B cell (primary cell): ENCODE measurements at regions not wholly inside any gene's neighbourhood (a gene's known extent, or its start where the extent isn't known, plus 50 kb on each side); places are given as distances from the start of the nearest gene placed in this dataset.

Source experiments
- ATAC-seq: fragments of 200-7000 bp; cut with Tn5 transposase; one replicate; pipeline ENCODE4 v1.10.0; 2021; ENCODE audit warnings: low read depth, mild to moderate bottlenecking, moderate number of reproducible peaks, moderate library complexity
- CTCF ChIA-PET: fragments of 350-600 bp; sonication (Branson Sonifier 250); formaldehyde crosslinking; loops from one replicate; lab custom pipeline; 2021; ENCODE audit warnings: antibody characterized with exemption, inconsistent platforms; lab: Charles Lee
- POLR2A ChIA-PET: fragments of 350-600 bp; sonication (Branson Sonifier 250); formaldehyde crosslinking; loops from one replicate; lab custom pipeline; 2021; ENCODE audit warnings: antibody characterized with exemption; lab: Charles Lee
- DNase-seq: peaks from one replicate; pipeline ENCODE4 v3.0.0; 2013
- H2AFZ ChIP-seq: 2 replicates; pipeline ENCODE4 v1.6.1; 2012; ENCODE audit warnings: mild to moderate bottlenecking, low read depth, low read length; ENCODE audit not compliant: insufficient read depth, poor library complexity, severe bottlenecking
- H3K27ac ChIP-seq, 2 donors: 1 replicate in 1 of 2; 2 replicates in 1 of 2; pipeline ENCODE4 v1.5.1; 2012 to 2013; ENCODE audit warnings: low read length in 2 of 2, mild to moderate bottlenecking in 2 of 2, moderate library complexity in 1 of 2
- H3K27me3 ChIP-seq, 4 experiments: fragments of 200-600 bp in 1 of 4; sonication (generic) in 1 of 4; replicated peaks in 1 of 4; 1 replicate in 2 of 4; 2 replicates in 2 of 4; pipeline versions ENCODE4 v1.6.1 to v1.7.0; 2013 to 2016; ENCODE audit warnings: low read length in 3 of 4, mild to moderate bottlenecking in 2 of 4, mixed read lengths in 1 of 4, moderate library complexity in 1 of 4; ENCODE audit not compliant: insufficient read depth in 4 of 4, control insufficient read depth in 3 of 4; ENCODE audit errors: control extremely low read depth in 1 of 4
- H3K36me3 ChIP-seq, 2 experiments: replicated peaks in 1 of 2; 1 replicate in 1 of 2; 2 replicates in 1 of 2; pipeline versions ENCODE4 v1.6.1 to v1.7.1; 2013; ENCODE audit warnings: low read length in 1 of 2; ENCODE audit not compliant: insufficient read depth in 2 of 2, control insufficient read depth in 1 of 2; ENCODE audit errors: control extremely low read depth in 1 of 2, extremely low read depth in 1 of 2
- H3K4me1 ChIP-seq, 2 donors: fragments of 200-600 bp in 1 of 2; sonication (generic) in 1 of 2; 1 replicate in 1 of 2; 2 replicates in 1 of 2; pipeline versions ENCODE4 v1.5.1 to v1.6.1; 2013 to 2017; ENCODE audit warnings: low read length in 2 of 2; ENCODE audit not compliant: control insufficient read depth in 2 of 2, insufficient read depth in 2 of 2
- H3K4me2 ChIP-seq: replicated peaks from 2 replicates; pipeline ENCODE3; 2012; ENCODE audit warnings: mild to moderate bottlenecking, low read depth, low read length; ENCODE audit not compliant: poor library complexity, severe bottlenecking
- H3K4me3 ChIP-seq, 5 experiments: fragments of 200-600 bp in 1 of 5; sonication (generic) in 1 of 5; 1 replicate in 3 of 5; 2 replicates in 2 of 5; pipeline versions ENCODE4 v1.5.1 to v1.7.0; 2011 to 2016; ENCODE audit warnings: low read length in 4 of 5, mild to moderate bottlenecking in 4 of 5, low read depth in 2 of 5, control low read depth in 1 of 5, moderate library complexity in 1 of 5; ENCODE audit not compliant: insufficient read depth in 1 of 5; ENCODE audit errors: control extremely low read depth in 1 of 5, extremely low read depth in 1 of 5
- H3K79me2 ChIP-seq: fragments of 200-600 bp; sonication (generic); one replicate; pipeline ENCODE4 v1.6.0; 2016; ENCODE audit warnings: low read length; ENCODE audit not compliant: control insufficient read depth, insufficient read depth
- H3K9ac ChIP-seq: fragments of 200-600 bp; sonication (generic); 2 replicates; pipeline ENCODE4 v1.6.1; 2017; ENCODE audit warnings: mild to moderate bottlenecking, low read length, moderate library complexity
- H3K9me3 ChIP-seq, 3 donors: one replicate each; pipeline versions ENCODE4 v1.6.1 to v1.7.1; 2013; ENCODE audit warnings: low read length in 2 of 3; ENCODE audit not compliant: control insufficient read depth in 2 of 3, insufficient read depth in 1 of 3; ENCODE audit errors: control extremely low read depth in 1 of 3
- H4K20me1 ChIP-seq: 2 replicates; pipeline ENCODE4 v1.6.0; 2012; ENCODE audit warnings: mild to moderate bottlenecking, low read length; ENCODE audit not compliant: insufficient read depth, control insufficient read depth, poor library complexity, severe bottlenecking
- H3K27ac Mint-ChIP-seq: one replicate; pipeline ENCODE4 v1.8.0; 2021; ENCODE audit warnings: mixed read lengths
- H3K27me3 Mint-ChIP-seq: one replicate; pipeline ENCODE4 v1.8.0; 2021; ENCODE audit warnings: mixed read lengths
- H3K4me1 Mint-ChIP-seq: one replicate; pipeline ENCODE4 v1.8.0; 2021; ENCODE audit warnings: mixed read lengths
- H3K4me3 Mint-ChIP-seq: one replicate; pipeline ENCODE4 v1.8.0; 2021; ENCODE audit warnings: mixed read lengths
- H3K9me3 Mint-ChIP-seq: one replicate; pipeline ENCODE4 v1.8.0; 2022; ENCODE audit warnings: mixed read lengths; ENCODE audit not compliant: insufficient read depth
- CTCF ChIP-seq: fragments of 200-600 bp; IDR thresholded peaks from one replicate; pipeline ENCODE4 v1.8.0; 2022; ENCODE audit warnings: antibody characterized with exemption, mild to moderate bottlenecking
- EZH2 ChIP-seq: IDR thresholded peaks from 2 replicates; pipeline ENCODE4 v1.6.1; 2012; ENCODE audit warnings: borderline replicate concordance, low read depth, mild to moderate bottlenecking, moderate library complexity, low read length; ENCODE audit not compliant: insufficient read depth, poor library complexity, severe bottlenecking
- WGBS: methylation state at CpG from one replicate; pipeline ENCODE4 v1.1.5; 2013; ENCODE audit warnings: missing lambda C conversion rate; ENCODE audit not compliant: insufficient coverage; 5-methylcytosine and 5-hydroxymethylcytosine counted together
- intact Hi-C: fragments of 100-400 bp; cut with micrococcal nuclease; formaldehyde crosslinking; loops from one replicate; pipeline ENCODE4 v1.10.0; 2022

GRCh38 chr2:237184192-237184918 lies 98.7 kb downstream of the COPS8 start:
- Mint-ChIP-seq H3K9me3 (no peaks in the 10 kb centered on the region), H3K27ac (no peak overlapping the region), H3K4me1 (no peaks in the 10 kb centered on the region), H3K4me3 (no peak overlapping the region), H3K27me3 (peaks cover 21% of the 10 kb centered on the region)
- no peak overlapping the region for H3K27ac ChIP-seq
- no peaks in the 10 kb centered on the region for H3K9me3 ChIP-seq
- no peaks in the 10 kb centered on the region for H3K4me1 ChIP-seq
- intact Hi-C loops = no loop called here
- ATAC-seq (no peak), DNase-seq (no peak)
- no peak overlapping the region for H3K4me2 ChIP-seq
- no peaks in the 10 kb centered on the region for H3K79me2 ChIP-seq
- no peak for TF ChIP-seq EZH2
- no peak for TF ChIP-seq CTCF
- ChIA-PET POLR2A (no interaction called here), CTCF (no interaction called here)
- no peak overlapping the region for H3K9ac ChIP-seq
- 100% methylated on average over 1 of the region's 14 CpGs for WGBS
- H4K20me1 ChIP-seq = no peaks in the 10 kb centered on the region
- no peaks in the 10 kb centered on the region for H3K36me3 ChIP-seq
- H2AFZ ChIP-seq = no peak overlapping the region
- H3K27me3 ChIP-seq = peaks cover 0 to 3% (median 0%) of the 10 kb centered on the region in 4 experiments
- H3K4me3 ChIP-seq = no peak overlapping the region

GRCh38 chr2:237184919-237185552 lies 99.3 kb downstream of the COPS8 start:
- Histone ChIP-seq H2AFZ (no peak overlapping the region), H3K79me2 (no peaks in the 10 kb centered on the region)
- CTCF ChIA-PET = no interaction called here

More at GRCh38 chr2:237184919-237185552, 99.3 kb downstream of the COPS8 start:
- Mint-ChIP-seq H3K4me3 (no peak overlapping the region), H3K9me3 (peaks cover 4% of the 10 kb centered on the region), H3K27ac (no peak overlapping the region), H3K4me1 (no peaks in the 10 kb centered on the region), H3K27me3 (peaks cover 18% of the 10 kb centered on the region)
- 79% methylated on average over 2 of the region's 9 CpGs for WGBS
- Histone ChIP-seq H3K4me3 (no peak overlapping the region), H3K9me3 (peaks cover 0 to under 1% (median 0%) of the 10 kb centered on the region in 3 donors), H3K36me3 (no peaks in the 10 kb centered on the region), H3K4me2 (no peak overlapping the region), H3K4me1 (no peaks in the 10 kb centered on the region), H3K27ac (no peak overlapping the region), H3K9ac (no peak overlapping the region), H3K27me3 (peaks cover 0 to 3% (median 0%) of the 10 kb centered on the region in 4 experiments), H4K20me1 (no peaks in the 10 kb centered on the region)
- no peak for ATAC-seq
- no peak for DNase-seq
- intact Hi-C loops = no loop called here
- TF ChIP-seq EZH2 (no peak), CTCF (no peak)
- POLR2A ChIA-PET = no interaction called here
